HEK293 (cell line): ENCODE measurements at regions not wholly inside any gene's neighbourhood (a gene's known extent, or its start where the extent isn't known, plus 50 kb on each side); places are given as distances from the start of the nearest gene placed in this dataset.
A peak's percentile ranks its signal among the peaks of the same experiment; 100 is the strongest.

Experiments
- CTCF ChIA-PET: fragments of 350-600 bp; formaldehyde crosslinking; extraction: SDS; loops from one replicate; lab custom pipeline; 2021; ENCODE audit warnings: antibody characterized with exemption; lab: Yijun Ruan, JAX
- POLR2A ChIA-PET: fragments of 300-600 bp; formaldehyde crosslinking; extraction: SDS; loops from one replicate; lab custom pipeline; 2020; ENCODE audit warnings: antibody characterized with exemption, inconsistent platforms; lab: Yijun Ruan, JAX
- H3K27ac ChIP-seq: fragments of 200-500 bp; sonication (Bioruptor generic); 2 replicates; pipeline ENCODE4 v1.5.1; 2014; ENCODE audit warnings: low read depth, low read length, control low read depth, inconsistent platforms; ENCODE audit errors: extremely low read depth
- H3K36me3 ChIP-seq, 2 experiments: fragments of 200-500 bp in 1 of 2; sonication (Bioruptor generic) in 1 of 2; 1 replicate in 1 of 2; 2 replicates in 1 of 2; pipeline ENCODE4 v1.5.1; 2014 to 2017; ENCODE audit warnings: inconsistent platforms in 2 of 2, low read length in 2 of 2; ENCODE audit not compliant: control insufficient read depth in 2 of 2, insufficient read depth in 1 of 2
- H3K4me1 ChIP-seq: fragments of 200-500 bp; sonication (Bioruptor generic); 2 replicates; pipeline ENCODE4 v1.5.1; 2014; ENCODE audit warnings: mild to moderate bottlenecking, low read length, inconsistent platforms; ENCODE audit not compliant: control insufficient read depth, insufficient read depth
- H3K4me3 ChIP-seq: 2 replicates; pipeline ENCODE4 v1.5.1; 2011; ENCODE audit warnings: low read depth, mild to moderate bottlenecking, control low read depth, low read length, moderate library complexity
- H3K9me3 ChIP-seq: fragments of 200-500 bp; sonication (Bioruptor generic); 2 replicates; pipeline ENCODE4 v1.5.1; 2014; ENCODE audit warnings: low read depth, low read length, inconsistent platforms; ENCODE audit not compliant: control insufficient read depth, insufficient read depth
- BCL11B ChIP-seq: fragments of 450-650 bp; formaldehyde crosslinking; IDR thresholded peaks from 2 replicates; pipeline ENCODE4 v1.5.1; 2016; ENCODE audit warnings: low read depth, missing biosample characterization, missing genetic modification characterization
- GLIS2 ChIP-seq: fragments of 450-650 bp; formaldehyde crosslinking; IDR thresholded peaks from 2 replicates; pipeline ENCODE4 v1.5.1; 2016; ENCODE audit warnings: missing biosample characterization, missing genetic modification characterization
- HOXC10 ChIP-seq: sonication (generic); formaldehyde crosslinking; IDR thresholded peaks from 2 replicates; pipeline ENCODE4 v1.8.1; 2023; ENCODE audit warnings: mild to moderate bottlenecking, missing genetic modification reagents
- ZBTB1 ChIP-seq: fragments of 450-650 bp; formaldehyde crosslinking; IDR thresholded peaks from 2 replicates; pipeline ENCODE4 v1.5.1; 2016; ENCODE audit warnings: missing biosample characterization, missing genetic modification characterization
- ZFP37 ChIP-seq: fragments of 450-650 bp; formaldehyde crosslinking; IDR thresholded peaks from 2 replicates; pipeline ENCODE4 v1.5.1; 2016; ENCODE audit warnings: missing biosample characterization, missing genetic modification characterization
- ZNF391 ChIP-seq: fragments of 450-650 bp; formaldehyde crosslinking; IDR thresholded peaks from 2 replicates; pipeline ENCODE4 v1.5.1; 2016; ENCODE audit warnings: low read depth, missing biosample characterization, missing genetic modification characterization, borderline replicate concordance
- ZNF404 ChIP-seq: fragments of 450-650 bp; formaldehyde crosslinking; IDR thresholded peaks from 2 replicates; pipeline ENCODE4 v1.5.1; 2017; ENCODE audit warnings: missing biosample characterization, missing genetic modification characterization
- ZNF660 ChIP-seq: fragments of 450-650 bp; IDR thresholded peaks from 2 replicates; pipeline ENCODE4 v1.5.1; 2018; ENCODE audit warnings: missing biosample characterization, mild to moderate bottlenecking, missing genetic modification characterization
- ZNF664 ChIP-seq: fragments of 450-650 bp; formaldehyde crosslinking; IDR thresholded peaks from 2 replicates; pipeline ENCODE4 v1.5.1; 2016; ENCODE audit warnings: missing biosample characterization, missing genetic modification characterization
- ZNF837 ChIP-seq: fragments of 450-650 bp; formaldehyde crosslinking; IDR thresholded peaks from 2 replicates; pipeline ENCODE4 v1.5.1; 2016; ENCODE audit warnings: missing biosample characterization, missing genetic modification characterization
- ZNF843 ChIP-seq: fragments of 450-650 bp; formaldehyde crosslinking; IDR thresholded peaks from 2 replicates; pipeline ENCODE4 v1.5.1; 2016; ENCODE audit warnings: missing biosample characterization, missing genetic modification characterization
- TF ChIP-seq, protein P1 (sequence below): fragments of 450-650 bp; formaldehyde crosslinking; IDR thresholded peaks from 2 replicates; pipeline ENCODE4 v1.5.1; 2016; ENCODE audit warnings: missing biosample characterization, missing genetic modification characterization
- TF ChIP-seq, protein P2 (sequence below): fragments of 450-650 bp; formaldehyde crosslinking; IDR thresholded peaks from 2 replicates; pipeline ENCODE4 v1.5.1; 2016; ENCODE audit warnings: missing biosample characterization, missing genetic modification characterization
- TF ChIP-seq, protein P3 (sequence below): fragments of 450-650 bp; IDR thresholded peaks from 2 replicates; pipeline ENCODE4 v1.5.1; 2018; ENCODE audit warnings: missing biosample characterization, mild to moderate bottlenecking, missing genetic modification characterization
- TF ChIP-seq, protein P4 (sequence below): fragments of 450-650 bp; formaldehyde crosslinking; IDR thresholded peaks from 2 replicates; pipeline ENCODE4 v1.5.1; 2016; ENCODE audit warnings: missing biosample characterization, missing genetic modification characterization
- TF ChIP-seq, protein P5 (sequence below): IDR thresholded peaks from 2 replicates; pipeline ENCODE4 v1.6.1; 2011; ENCODE audit warnings: mild to moderate bottlenecking, low read depth, low read length, borderline replicate concordance
- TF ChIP-seq, protein P6 (sequence below): fragments of 450-650 bp; formaldehyde crosslinking; IDR thresholded peaks from 2 replicates; pipeline ENCODE4 v1.5.1; 2016; ENCODE audit warnings: missing biosample characterization, missing genetic modification characterization

DNA sequence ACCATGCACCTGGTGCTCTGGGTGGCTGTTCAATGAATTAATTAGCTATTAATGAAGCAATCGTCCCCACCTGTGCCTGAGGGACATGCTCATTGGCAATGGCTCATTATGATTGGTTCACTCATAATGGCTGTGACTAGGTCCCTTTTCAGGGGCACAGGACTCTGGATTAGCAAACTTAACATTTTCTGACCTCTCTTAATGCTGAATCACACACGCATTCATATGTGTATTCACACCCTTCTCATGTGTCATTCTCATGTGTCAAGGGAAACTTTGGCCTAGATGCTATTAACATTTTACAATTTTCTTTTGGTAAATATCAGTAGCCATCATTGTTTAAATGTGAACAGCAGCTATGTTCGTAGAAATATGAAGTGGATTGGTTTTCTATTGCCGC lies 98.9 kb upstream of the PMAIP1 start (continued):
- TF ChIP-seq, protein P1, sequence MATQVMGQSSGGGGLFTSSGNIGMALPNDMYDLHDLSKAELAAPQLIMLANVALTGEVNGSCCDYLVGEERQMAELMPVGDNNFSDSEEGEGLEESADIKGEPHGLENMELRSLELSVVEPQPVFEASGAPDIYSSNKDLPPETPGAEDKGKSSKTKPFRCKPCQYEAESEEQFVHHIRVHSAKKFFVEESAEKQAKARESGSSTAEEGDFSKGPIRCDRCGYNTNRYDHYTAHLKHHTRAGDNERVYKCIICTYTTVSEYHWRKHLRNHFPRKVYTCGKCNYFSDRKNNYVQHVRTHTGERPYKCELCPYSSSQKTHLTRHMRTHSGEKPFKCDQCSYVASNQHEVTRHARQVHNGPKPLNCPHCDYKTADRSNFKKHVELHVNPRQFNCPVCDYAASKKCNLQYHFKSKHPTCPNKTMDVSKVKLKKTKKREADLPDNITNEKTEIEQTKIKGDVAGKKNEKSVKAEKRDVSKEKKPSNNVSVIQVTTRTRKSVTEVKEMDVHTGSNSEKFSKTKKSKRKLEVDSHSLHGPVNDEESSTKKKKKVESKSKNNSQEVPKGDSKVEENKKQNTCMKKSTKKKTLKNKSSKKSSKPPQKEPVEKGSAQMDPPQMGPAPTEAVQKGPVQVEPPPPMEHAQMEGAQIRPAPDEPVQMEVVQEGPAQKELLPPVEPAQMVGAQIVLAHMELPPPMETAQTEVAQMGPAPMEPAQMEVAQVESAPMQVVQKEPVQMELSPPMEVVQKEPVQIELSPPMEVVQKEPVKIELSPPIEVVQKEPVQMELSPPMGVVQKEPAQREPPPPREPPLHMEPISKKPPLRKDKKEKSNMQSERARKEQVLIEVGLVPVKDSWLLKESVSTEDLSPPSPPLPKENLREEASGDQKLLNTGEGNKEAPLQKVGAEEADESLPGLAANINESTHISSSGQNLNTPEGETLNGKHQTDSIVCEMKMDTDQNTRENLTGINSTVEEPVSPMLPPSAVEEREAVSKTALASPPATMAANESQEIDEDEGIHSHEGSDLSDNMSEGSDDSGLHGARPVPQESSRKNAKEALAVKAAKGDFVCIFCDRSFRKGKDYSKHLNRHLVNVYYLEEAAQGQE (tag by site-specific recombination), result no peak
- TF ChIP-seq, protein P2, sequence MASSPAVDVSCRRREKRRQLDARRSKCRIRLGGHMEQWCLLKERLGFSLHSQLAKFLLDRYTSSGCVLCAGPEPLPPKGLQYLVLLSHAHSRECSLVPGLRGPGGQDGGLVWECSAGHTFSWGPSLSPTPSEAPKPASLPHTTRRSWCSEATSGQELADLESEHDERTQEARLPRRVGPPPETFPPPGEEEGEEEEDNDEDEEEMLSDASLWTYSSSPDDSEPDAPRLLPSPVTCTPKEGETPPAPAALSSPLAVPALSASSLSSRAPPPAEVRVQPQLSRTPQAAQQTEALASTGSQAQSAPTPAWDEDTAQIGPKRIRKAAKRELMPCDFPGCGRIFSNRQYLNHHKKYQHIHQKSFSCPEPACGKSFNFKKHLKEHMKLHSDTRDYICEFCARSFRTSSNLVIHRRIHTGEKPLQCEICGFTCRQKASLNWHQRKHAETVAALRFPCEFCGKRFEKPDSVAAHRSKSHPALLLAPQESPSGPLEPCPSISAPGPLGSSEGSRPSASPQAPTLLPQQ (tag by site-specific recombination), result no peak

DNA sequence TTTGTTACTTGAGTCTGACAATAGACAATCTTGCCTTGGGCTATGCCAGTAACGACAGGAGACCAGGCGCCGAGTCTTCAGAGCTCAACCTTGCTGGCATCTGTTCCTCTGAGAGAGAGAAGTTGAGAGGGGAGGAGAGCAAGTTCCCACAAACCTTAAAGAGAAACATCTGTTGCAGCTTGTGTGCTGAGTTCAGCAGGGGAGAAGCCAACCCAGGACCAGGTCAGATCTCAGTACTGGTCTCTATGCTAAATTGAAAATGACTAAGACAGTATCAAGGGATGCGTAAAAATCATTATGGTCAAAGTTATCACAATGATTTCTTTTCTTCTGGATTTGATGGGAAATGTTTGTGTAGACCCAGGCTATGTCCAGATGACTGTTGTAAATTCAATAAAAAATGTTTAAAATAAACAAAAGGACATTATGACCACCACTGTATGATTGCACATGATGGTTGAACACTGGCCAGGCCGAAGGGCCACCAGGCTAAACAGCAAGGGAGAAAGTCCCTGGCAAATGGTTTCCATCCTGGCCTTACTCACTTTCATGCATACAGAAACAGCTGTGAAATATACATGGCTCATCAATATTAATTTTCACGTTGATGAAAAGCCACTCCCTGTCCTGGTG lies 100.3 kb upstream of the PMAIP1 start:
- Histone ChIP-seq H3K27ac (no peak overlapping the region), H3K4me3 (no peak overlapping the region), H3K4me1 (no peaks in the 10 kb centered on the region), H3K9me3 (no peaks in the 10 kb centered on the region), H3K36me3 (no peaks in the 10 kb centered on the region)
- TF ChIP-seq, protein P3, sequence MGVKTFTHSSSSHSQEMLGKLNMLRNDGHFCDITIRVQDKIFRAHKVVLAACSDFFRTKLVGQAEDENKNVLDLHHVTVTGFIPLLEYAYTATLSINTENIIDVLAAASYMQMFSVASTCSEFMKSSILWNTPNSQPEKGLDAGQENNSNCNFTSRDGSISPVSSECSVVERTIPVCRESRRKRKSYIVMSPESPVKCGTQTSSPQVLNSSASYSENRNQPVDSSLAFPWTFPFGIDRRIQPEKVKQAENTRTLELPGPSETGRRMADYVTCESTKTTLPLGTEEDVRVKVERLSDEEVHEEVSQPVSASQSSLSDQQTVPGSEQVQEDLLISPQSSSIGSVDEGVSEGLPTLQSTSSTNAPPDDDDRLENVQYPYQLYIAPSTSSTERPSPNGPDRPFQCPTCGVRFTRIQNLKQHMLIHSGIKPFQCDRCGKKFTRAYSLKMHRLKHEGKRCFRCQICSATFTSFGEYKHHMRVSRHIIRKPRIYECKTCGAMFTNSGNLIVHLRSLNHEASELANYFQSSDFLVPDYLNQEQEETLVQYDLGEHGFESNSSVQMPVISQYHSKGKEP (tag by site-specific recombination), result no peak
- no peak for TF ChIP-seq ZNF391 (tag by site-specific recombination)
- TF ChIP-seq BCL11B (tag by site-specific recombination), result no peak
- TF ChIP-seq ZNF404 (tag by site-specific recombination), result no peak
- no peak for TF ChIP-seq ZNF660 (tag by site-specific recombination)
- TF ChIP-seq, protein P4, sequence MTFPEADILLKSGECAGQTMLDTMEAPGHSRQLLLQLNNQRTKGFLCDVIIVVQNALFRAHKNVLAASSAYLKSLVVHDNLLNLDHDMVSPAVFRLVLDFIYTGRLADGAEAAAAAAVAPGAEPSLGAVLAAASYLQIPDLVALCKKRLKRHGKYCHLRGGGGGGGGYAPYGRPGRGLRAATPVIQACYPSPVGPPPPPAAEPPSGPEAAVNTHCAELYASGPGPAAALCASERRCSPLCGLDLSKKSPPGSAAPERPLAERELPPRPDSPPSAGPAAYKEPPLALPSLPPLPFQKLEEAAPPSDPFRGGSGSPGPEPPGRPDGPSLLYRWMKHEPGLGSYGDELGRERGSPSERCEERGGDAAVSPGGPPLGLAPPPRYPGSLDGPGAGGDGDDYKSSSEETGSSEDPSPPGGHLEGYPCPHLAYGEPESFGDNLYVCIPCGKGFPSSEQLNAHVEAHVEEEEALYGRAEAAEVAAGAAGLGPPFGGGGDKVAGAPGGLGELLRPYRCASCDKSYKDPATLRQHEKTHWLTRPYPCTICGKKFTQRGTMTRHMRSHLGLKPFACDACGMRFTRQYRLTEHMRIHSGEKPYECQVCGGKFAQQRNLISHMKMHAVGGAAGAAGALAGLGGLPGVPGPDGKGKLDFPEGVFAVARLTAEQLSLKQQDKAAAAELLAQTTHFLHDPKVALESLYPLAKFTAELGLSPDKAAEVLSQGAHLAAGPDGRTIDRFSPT (tag by site-specific recombination), result no peak
- TF ChIP-seq ZBTB1, result no peak
- no peak for TF ChIP-seq ZFP37 (tag by site-specific recombination)
- ChIA-PET CTCF (interaction anchor here (0.8 kb wide), 1 partner anchor 16 kb away, joined by 9 read pairs; no protein-coding TSS in a partner anchor), POLR2A (no interaction called here)

DNA sequence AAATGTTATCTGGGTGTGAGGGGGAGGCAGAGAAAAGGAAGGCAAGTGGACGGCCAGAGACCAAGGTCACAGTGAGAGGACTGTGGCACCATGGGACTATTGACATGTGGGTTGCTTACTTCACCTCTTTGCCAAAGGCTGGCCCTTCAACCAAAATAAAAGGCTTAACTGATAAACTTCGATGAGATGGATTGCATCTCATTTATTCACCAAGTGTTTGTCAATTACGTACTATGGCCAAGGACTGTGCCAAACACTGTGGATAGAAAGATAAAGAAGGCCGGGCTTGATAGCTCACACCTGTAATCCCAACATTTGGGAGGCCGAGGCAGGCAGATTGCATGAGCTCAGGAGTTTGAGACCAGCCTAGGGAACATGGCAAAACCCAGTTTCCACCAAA lies 98.7 kb upstream of the CCBE1 start:
- CTCF ChIA-PET, result interaction anchor here (2.9 kb wide), 1 partner anchor 99 kb away, joined by 9 read pairs; the partner anchor contains the start of gene CCBE1
- Histone ChIP-seq H3K4me3 (no peak overlapping the region), H3K9me3 (no peaks in the 10 kb centered on the region), H3K27ac (no peak overlapping the region), H3K36me3 (no peaks in the 10 kb centered on the region), H3K4me1 (no peaks in the 10 kb centered on the region)
- TF ChIP-seq ZNF837 (tag by site-specific recombination) (no peak), GLIS2 (tag by site-specific recombination) (no peak), HOXC10 (no peak), ZNF843 (no peak), ZNF664 (tag by site-specific recombination) (peak; percentile 89)
- TF ChIP-seq, protein P5, sequence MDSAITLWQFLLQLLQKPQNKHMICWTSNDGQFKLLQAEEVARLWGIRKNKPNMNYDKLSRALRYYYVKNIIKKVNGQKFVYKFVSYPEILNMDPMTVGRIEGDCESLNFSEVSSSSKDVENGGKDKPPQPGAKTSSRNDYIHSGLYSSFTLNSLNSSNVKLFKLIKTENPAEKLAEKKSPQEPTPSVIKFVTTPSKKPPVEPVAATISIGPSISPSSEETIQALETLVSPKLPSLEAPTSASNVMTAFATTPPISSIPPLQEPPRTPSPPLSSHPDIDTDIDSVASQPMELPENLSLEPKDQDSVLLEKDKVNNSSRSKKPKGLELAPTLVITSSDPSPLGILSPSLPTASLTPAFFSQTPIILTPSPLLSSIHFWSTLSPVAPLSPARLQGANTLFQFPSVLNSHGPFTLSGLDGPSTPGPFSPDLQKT, result no peak
- TF ChIP-seq, protein P6, sequence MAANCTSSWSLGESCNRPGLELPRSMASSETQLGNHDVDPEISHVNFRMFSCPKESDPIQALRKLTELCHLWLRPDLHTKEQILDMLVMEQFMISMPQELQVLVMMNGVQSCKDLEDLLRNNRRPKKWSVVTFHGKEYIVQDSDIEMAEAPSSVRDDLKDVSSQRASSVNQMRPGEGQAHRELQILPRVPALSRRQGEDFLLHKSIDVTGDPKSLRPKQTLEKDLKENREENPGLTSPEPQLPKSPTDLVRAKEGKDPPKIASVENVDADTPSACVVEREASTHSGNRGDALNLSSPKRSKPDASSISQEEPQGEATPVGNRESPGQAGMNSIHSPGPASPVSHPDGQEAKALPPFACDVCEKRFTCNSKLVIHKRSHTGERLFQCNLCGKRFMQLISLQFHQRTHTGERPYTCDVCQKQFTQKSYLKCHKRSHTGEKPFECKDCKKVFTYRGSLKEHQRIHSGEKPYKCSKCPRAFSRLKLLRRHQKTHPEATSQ, result no peak
- POLR2A ChIA-PET, result no interaction called here
